OCI-LY7 (cell line): ENCODE measurements at regions not wholly inside any gene's neighbourhood (a gene's known extent, or its start where the extent isn't known, plus 50 kb on each side); places are given as distances from the start of the nearest gene placed in this dataset.

Source experiments
- BruUV-seq: library from RNA; stranded (reverse); fragments of 400-500 nt; replicated peaks from 2 replicates; lab custom pipeline; 2021; lab: Mats Ljungman, UMichigan
- CTCF ChIA-PET: fragments of 300-600 bp; sonication (Branson Sonifier 250); formaldehyde crosslinking; loops from one replicate; lab custom pipeline; 2022; ENCODE audit warnings: antibody characterized with exemption; ENCODE audit not compliant: unreplicated experiment; lab: Charles Lee
- POLR2A ChIA-PET: fragments of 300-600 bp; sonication (Branson Sonifier 250); formaldehyde crosslinking; loops from one replicate; lab custom pipeline; 2022; ENCODE audit warnings: antibody characterized with exemption; lab: Charles Lee
- DNase-seq: peaks from one replicate; pipeline ENCODE4 v3.0.0-alpha.2; 2015; ENCODE audit warnings: low spot score
- H2AFZ ChIP-seq: fragments of 200-600 bp; sonication (generic), shearing (Covaris generic); 2 replicates; pipeline ENCODE4 v1.6.1; 2014; ENCODE audit warnings: mild to moderate bottlenecking, antibody characterized with exemption, low read length, moderate library complexity
- H3K27ac ChIP-seq: fragments of 200-600 bp; sonication (generic); 2 replicates; pipeline ENCODE4 v1.5.1; 2014; ENCODE audit warnings: mixed run types, low read depth, mild to moderate bottlenecking, moderate library complexity, low read length, inconsistent platforms; ENCODE audit not compliant: poor library complexity, severe bottlenecking
- H3K36me3 ChIP-seq: fragments of 200-600 bp; sonication (generic); 2 replicates; pipeline ENCODE4 v1.6.1; 2014; ENCODE audit warnings: mild to moderate bottlenecking, antibody characterized with exemption, low read length, moderate library complexity, mixed read lengths; ENCODE audit not compliant: insufficient read depth
- H3K4me1 ChIP-seq: fragments of 200-600 bp; sonication (generic); 2 replicates; pipeline ENCODE4 v1.5.1; 2014; ENCODE audit warnings: mild to moderate bottlenecking, low read length; ENCODE audit not compliant: insufficient read depth, poor library complexity, severe bottlenecking
- H3K4me2 ChIP-seq: fragments of 200-600 bp; sonication (generic); 2 replicates; pipeline ENCODE4 v1.6.1; 2014; ENCODE audit warnings: mild to moderate bottlenecking, low read length
- H3K4me3 ChIP-seq: fragments of 200-600 bp; sonication (generic); 2 replicates; pipeline ENCODE4 v1.5.1; 2014; ENCODE audit warnings: mild to moderate bottlenecking, low read depth, low read length; ENCODE audit not compliant: poor library complexity, severe bottlenecking
- H3K79me2 ChIP-seq: fragments of 200-600 bp; sonication (generic); 2 replicates; pipeline ENCODE4 v1.6.1; 2016; ENCODE audit warnings: low read depth, mild to moderate bottlenecking, low read length, moderate library complexity, mixed read lengths; ENCODE audit not compliant: insufficient read depth
- H3K9me2 ChIP-seq: fragments of 200-600 bp; sonication (generic); 2 replicates; pipeline ENCODE4 v1.6.1; 2016; ENCODE audit warnings: mild to moderate bottlenecking, low read length, mixed read lengths; ENCODE audit not compliant: insufficient read depth
- H3K9me3 ChIP-seq: fragments of 200-600 bp; sonication (generic); 2 replicates; pipeline ENCODE4 v1.6.1; 2014; ENCODE audit warnings: mild to moderate bottlenecking, mixed run types, low read length, mixed read lengths
- H4K20me1 ChIP-seq: fragments of 200-600 bp; sonication (generic); 2 replicates; pipeline ENCODE4 v1.6.1; 2014; ENCODE audit warnings: mild to moderate bottlenecking, antibody characterized with exemption, low read length, moderate library complexity, mixed read lengths; ENCODE audit not compliant: insufficient read depth
- EZH2phosphoT487 ChIP-seq: fragments of 200-600 bp; sonication (generic); IDR thresholded peaks from 2 replicates; pipeline ENCODE4 v1.6.1; 2018; ENCODE audit warnings: low read depth, borderline replicate concordance, mild to moderate bottlenecking, mixed run types, antibody characterized with exemption, low read length, moderate library complexity, mixed read lengths
- intact Hi-C: fragments of 100-400 bp; cut with micrococcal nuclease; formaldehyde crosslinking; loops from one replicate; pipeline ENCODE4 v1.10.0; 2022; ENCODE audit not compliant: unreplicated experiment
- TF ChIP-seq, protein P1 (sequence below): fragments of 200-600 bp; sonication (generic); conservative IDR thresholded peaks from 2 replicates; pipeline ENCODE4 v1.5.1; 2014; ENCODE audit warnings: mild to moderate bottlenecking, antibody characterized with exemption, low read length, moderate library complexity, mixed read lengths

GRCh38 chr5:51961154-51961562 lies 577.9 kb downstream of the ISL1 start:
- CTCF ChIA-PET, result no interaction called here
- Histone ChIP-seq H4K20me1 (no peaks in the 10 kb centered on the region), H3K4me2 (no peak overlapping the region), H3K27ac (no peak overlapping the region), H3K36me3 (no peaks in the 10 kb centered on the region), H3K9me2 (no peaks in the 10 kb centered on the region), H3K4me3 (no peak overlapping the region), H2AFZ (no peak overlapping the region), H3K4me1 (no peaks in the 10 kb centered on the region), H3K79me2 (no peaks in the 10 kb centered on the region), H3K9me3 (no peaks in the 10 kb centered on the region)
- no peak for DNase-seq
- POLR2A ChIA-PET, result interaction anchor here (1.0 kb wide), 1 partner anchor 14 kb away, joined by 3 read pairs; no protein-coding TSS in a partner anchor
- BruUV-seq, result no TSS peak
- intact Hi-C loops, result no loop called here
- no peak for TF ChIP-seq EZH2phosphoT487
- TF ChIP-seq, protein P1, sequence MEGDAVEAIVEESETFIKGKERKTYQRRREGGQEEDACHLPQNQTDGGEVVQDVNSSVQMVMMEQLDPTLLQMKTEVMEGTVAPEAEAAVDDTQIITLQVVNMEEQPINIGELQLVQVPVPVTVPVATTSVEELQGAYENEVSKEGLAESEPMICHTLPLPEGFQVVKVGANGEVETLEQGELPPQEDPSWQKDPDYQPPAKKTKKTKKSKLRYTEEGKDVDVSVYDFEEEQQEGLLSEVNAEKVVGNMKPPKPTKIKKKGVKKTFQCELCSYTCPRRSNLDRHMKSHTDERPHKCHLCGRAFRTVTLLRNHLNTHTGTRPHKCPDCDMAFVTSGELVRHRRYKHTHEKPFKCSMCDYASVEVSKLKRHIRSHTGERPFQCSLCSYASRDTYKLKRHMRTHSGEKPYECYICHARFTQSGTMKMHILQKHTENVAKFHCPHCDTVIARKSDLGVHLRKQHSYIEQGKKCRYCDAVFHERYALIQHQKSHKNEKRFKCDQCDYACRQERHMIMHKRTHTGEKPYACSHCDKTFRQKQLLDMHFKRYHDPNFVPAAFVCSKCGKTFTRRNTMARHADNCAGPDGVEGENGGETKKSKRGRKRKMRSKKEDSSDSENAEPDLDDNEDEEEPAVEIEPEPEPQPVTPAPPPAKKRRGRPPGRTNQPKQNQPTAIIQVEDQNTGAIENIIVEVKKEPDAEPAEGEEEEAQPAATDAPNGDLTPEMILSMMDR, result 0 out of 2 replicates have a peak, but pooled peaks have one; percentile 0

DNA sequence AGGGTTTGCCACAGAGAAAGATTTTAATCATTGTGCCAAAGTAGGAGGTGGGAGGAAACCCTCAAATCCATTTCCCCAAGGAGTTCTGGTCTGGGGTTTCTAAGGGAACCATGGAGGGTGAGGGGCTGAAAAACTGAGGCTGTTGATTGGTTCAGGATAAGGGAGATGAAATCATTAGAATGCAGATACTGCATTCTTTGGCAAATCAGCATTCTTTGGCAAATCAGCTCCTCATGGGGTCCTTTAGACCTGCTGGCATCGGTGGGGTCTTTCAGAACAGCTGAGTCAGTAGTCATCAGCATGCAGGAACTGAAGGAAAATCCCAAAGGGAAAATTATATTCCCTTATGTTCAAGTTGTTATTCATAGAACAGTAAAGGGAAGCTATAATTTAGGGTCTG lies 585.5 kb downstream of the ISL1 start:
- no peak overlapping the region for H2AFZ ChIP-seq
- TF ChIP-seq EZH2phosphoT487, result no peak
- TF ChIP-seq, protein P1, result no peak
- no TSS peak for BruUV-seq
- no peaks in the 10 kb centered on the region for H4K20me1 ChIP-seq
- no peaks in the 10 kb centered on the region for H3K4me1 ChIP-seq
- H3K27ac ChIP-seq, result no peak overlapping the region
- CTCF ChIA-PET, result no interaction called here
- intact Hi-C loops, result no loop called here
- no peaks in the 10 kb centered on the region for H3K36me3 ChIP-seq
- no peak for DNase-seq
- H3K9me3 ChIP-seq, result no peaks in the 10 kb centered on the region
- POLR2A ChIA-PET, result no interaction called here
- no peaks in the 10 kb centered on the region; the same call in 1 of the 2 replicates for H3K9me2 ChIP-seq
- no peak overlapping the region for H3K4me3 ChIP-seq
- H3K79me2 ChIP-seq, result no peaks in the 10 kb centered on the region
- no peak overlapping the region for H3K4me2 ChIP-seq

DNA sequence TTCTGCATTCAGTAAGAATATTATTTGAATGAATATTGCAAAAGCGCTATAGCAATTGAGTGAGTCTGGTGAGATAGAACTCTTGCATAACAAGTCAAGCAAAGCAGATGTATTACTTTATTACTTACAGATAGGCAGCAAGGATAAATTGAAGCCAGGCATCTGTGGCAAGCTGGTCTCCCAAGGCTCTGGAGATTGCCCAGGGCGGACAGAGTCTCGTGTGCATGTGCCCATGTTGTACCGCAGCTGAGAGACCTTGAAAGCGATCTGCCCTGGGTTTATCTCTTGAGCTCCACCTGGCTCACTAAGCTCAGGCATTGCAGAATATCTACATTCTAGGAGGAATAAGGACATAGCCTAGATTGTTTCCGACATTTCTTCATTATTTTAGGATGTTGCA lies 591.6 kb downstream of the ISL1 start:
- no peaks in the 10 kb centered on the region for H3K79me2 ChIP-seq

More for the DNA sequence above, 591.6 kb downstream of the ISL1 start:
- ChIA-PET POLR2A (interaction anchor here (0.9 kb wide), 1 partner anchor 105 kb away, joined by 3 read pairs; no protein-coding TSS in a partner anchor), CTCF (no interaction called here)
- no peak overlapping the region for H3K4me2 ChIP-seq
- DNase-seq, result no peak
- H3K9me2 ChIP-seq, result no peaks in the 10 kb centered on the region
- no peak overlapping the region for H3K27ac ChIP-seq
- TF ChIP-seq, protein P1, result no peak
- TF ChIP-seq EZH2phosphoT487, result no peak
- H3K4me3 ChIP-seq, result no peak overlapping the region
- no peaks in the 10 kb centered on the region for H3K4me1 ChIP-seq
- H3K9me3 ChIP-seq, result no peaks in the 10 kb centered on the region
- intact Hi-C loops, result no loop called here
- H4K20me1 ChIP-seq, result no peaks in the 10 kb centered on the region
- BruUV-seq, result no TSS peak
- H3K36me3 ChIP-seq, result no peaks in the 10 kb centered on the region
- no peak overlapping the region for H2AFZ ChIP-seq
